ENCODE measurements at regions not wholly inside any gene's neighbourhood (a gene's known extent, or its start where the extent isn't known, plus 50 kb on each side); places are given as distances from the start of the nearest gene placed in this dataset.

- no peak overlapping the region for H3K27ac ChIP-seq (ENCODE audit: insufficient read depth, low read length)
- BruUV-seq (replicated peaks): no TSS peak
- no peak overlapping the region for H3K4me2 ChIP-seq (ENCODE audit: low read depth, low read length)
- no peaks in the 10 kb centered on the region for H3K9me3 ChIP-seq (ENCODE audit: control insufficient read depth, insufficient read depth, low read length)
- no peaks in the 10 kb centered on the region for H3K9me1 ChIP-seq (ENCODE audit: insufficient read depth, low read length)
- peak; percentile 10 for DNase-seq
- H2BK15ac ChIP-seq (ENCODE audit: low read depth, low read length): no peak overlapping the region
- no peak overlapping the region for H4K5ac ChIP-seq (ENCODE audit: low read depth, low read length)
- no peak overlapping the region for H2AK9ac ChIP-seq (replicated peaks; ENCODE audit: low read depth, low read length, poor library complexity)
- dilution Hi-C loops (cut with HindIII; ENCODE audit: low sequenced_read_pairs, unreplicated experiment) (no loop called here), in situ Hi-C loops (cut with MboI; ENCODE audit: low sequenced_read_pairs) (no loop called here), intact Hi-C loops (cut with micrococcal nuclease) (loop anchor here (10.0 kb wide), 1 partner anchor 138 kb away; the partner anchor contains the start of gene SEMA6D)
- H4K20me1 ChIP-seq (ENCODE audit: insufficient read depth, low read length): no peaks in the 10 kb centered on the region
- no peak overlapping the region for H3K14ac ChIP-seq (replicated peaks; ENCODE audit: low read depth, low read length)
- H3K79me1 ChIP-seq (ENCODE audit: low read depth in 1 of 2, low read length in 2 of 2): no peaks in the 10 kb centered on the region
- TF ChIP-seq RAD21 (IDR thresholded peaks at IDR 0.05; ENCODE audit: low read length) (no peak), CHD1 (IDR thresholded peaks at IDR 0.05; ENCODE audit: low read depth, low read length) (no peak)
- H3K4me1 ChIP-seq (ENCODE audit: control insufficient read depth, insufficient read depth, low read length): peaks cover 2% of the 10 kb centered on the region; the same call in 1 of the 2 replicates
- no peak overlapping the region for H2BK120ac ChIP-seq (ENCODE audit: low read depth, low read length)
- H4K91ac ChIP-seq (ENCODE audit: insufficient read depth, low read depth, low read length): no peak overlapping the region
- no peak overlapping the region for H3K18ac ChIP-seq (ENCODE audit: low read depth, low read length)
- no peak overlapping the region for H3K4me3 ChIP-seq (ENCODE audit: insufficient read depth, low read depth, low read length)
- H2BK20ac ChIP-seq (ENCODE audit: low read depth, low read length): no peak overlapping the region
- H2AFZ ChIP-seq (replicated peaks; ENCODE audit: low read length, poor library complexity): no peak overlapping the region
- no peak overlapping the region for H3K4ac ChIP-seq (ENCODE audit: low read depth, low read length)
- no peak overlapping the region for H2AK5ac ChIP-seq (ENCODE audit: low read depth, low read length)
- ATAC-seq (ENCODE audit: low read depth): no peak; the same call in 1 of the 2 replicates
- H2BK5ac ChIP-seq (ENCODE audit: low read depth, low read length, poor library complexity, severe bottlenecking): no peak overlapping the region
- no peaks in the 10 kb centered on the region for H3K27me3 ChIP-seq (ENCODE audit: control insufficient read depth, insufficient read depth, low read length)
- no peak overlapping the region for H4K8ac ChIP-seq (ENCODE audit: low read depth in 2 of 2, low read length in 2 of 2)
- H3K9ac ChIP-seq (ENCODE audit: low read depth, low read length): no peak overlapping the region
- ChIA-PET CTCF (interaction anchor here (0.6 kb wide), 1 partner anchor 50 kb away, joined by 3 read pairs; no protein-coding TSS in a partner anchor), POLR2A (ENCODE audit: unreplicated experiment) (no interaction called here)
- no peak overlapping the region for H3K23ac ChIP-seq (ENCODE audit: low read depth, low read length)
- no peaks in the 10 kb centered on the region for H3K36me3 ChIP-seq (ENCODE audit: control insufficient read depth, insufficient read depth, low read length)
- H3K56ac ChIP-seq (ENCODE audit: extremely low read depth, insufficient read depth, low read length): no peak overlapping the region
Observed at GRCh38 chr15:47577000-47577399, 140.3 kb upstream of the SEMA6D start.

All from IMR-90 (cell line).